GM21381 (cell line): ENCODE measurements at regions not wholly inside any gene's neighbourhood (a gene's known extent, or its start where the extent isn't known, plus 50 kb on each side); places are given as distances from the start of the nearest gene placed in this dataset.

ENCODE experiments used
- ATAC-seq: cut with Tn5 transposase; IDR thresholded peaks from one replicate; pipeline ENCODE4 v1.9.1; 2021; ENCODE audit warnings: mild to moderate bottlenecking, moderate library complexity; ENCODE audit not compliant: unreplicated experiment

DNA sequence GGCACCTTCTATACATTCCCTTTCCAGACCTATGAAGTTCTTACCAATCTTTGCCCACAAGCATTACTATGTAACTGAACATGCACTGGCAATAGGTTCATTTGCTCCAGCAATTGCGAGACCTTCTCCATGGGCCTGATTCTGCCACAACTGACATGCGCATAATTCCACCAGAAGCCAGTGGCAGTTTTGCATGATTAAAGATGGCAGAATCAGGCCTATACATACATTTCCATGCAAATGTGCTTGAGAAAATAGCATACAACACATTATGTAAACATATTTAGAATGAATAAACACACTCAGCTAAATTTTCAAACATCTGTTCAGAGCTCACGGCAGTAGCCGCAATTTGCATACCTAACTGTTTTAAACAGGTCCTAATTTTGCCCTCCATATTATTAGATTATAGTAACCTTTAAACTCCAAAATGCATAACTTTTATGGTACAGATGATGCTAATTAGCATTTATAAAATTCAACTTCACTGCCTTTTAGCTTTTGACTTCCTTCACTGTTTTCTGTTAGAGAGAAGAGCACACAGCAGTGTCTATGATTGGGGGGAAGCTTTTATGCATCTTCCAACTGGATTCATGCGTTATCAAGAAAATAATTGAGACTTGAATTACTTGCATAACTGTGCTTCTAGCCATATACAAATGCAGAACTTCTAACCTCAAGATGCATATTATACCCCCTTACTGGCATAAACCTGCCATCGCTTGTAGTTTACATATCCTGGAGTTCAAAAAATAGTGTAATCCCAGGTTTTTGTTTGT, 155.3 kb upstream of the CDH19 start:
- ATAC-seq: no peak

- ATAC-seq: no peak
Measured at GRCh38 chr18:66757946-66758345, 154.1 kb upstream of the CDH19 start.

GRCh38 chr18:66754335-66754734, 150.4 kb upstream of the CDH19 start:
- no peak for ATAC-seq

DNA sequence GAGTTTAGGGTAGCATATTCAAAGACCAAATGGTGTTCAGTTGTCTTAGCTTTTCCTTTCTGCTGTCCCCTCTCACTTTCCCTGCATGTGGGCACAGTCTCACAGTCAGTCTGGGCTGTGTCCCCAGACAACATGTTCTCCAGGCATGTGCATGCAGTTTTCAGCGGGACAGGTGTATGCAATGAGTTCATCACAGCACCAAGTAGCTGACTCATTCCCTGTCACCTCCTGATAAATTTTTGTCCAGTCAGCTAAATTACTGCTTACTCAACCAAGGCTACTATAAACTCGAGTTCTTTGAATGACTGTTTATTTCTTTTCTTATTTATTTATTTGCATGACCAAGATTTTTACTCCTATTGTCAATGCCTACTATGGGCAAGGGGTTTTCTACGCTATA, 148.8 kb upstream of the CDH19 start:
- ATAC-seq: no peak

GRCh38 chr18:66749481-66750035, 145.7 kb upstream of the CDH19 start:
- no peak for ATAC-seq

DNA sequence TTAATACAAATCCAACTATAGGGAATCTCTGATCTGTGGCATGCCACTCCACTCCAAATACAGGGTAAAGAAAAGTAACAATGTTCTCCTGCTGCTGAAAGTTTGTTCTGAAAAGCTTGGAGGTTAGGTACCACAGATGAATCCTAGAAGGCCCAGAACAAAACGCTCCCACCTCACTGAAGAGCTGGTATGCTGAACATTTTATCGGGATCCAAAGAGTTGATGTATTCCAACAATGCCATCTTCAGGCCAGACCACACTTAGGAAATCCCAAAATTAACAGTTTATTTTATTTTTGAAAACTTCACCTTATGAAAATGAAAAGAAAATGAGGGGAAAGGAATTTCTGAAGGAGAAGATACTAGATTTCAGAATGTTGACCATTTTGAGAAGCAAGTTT, 145.1 kb upstream of the CDH19 start:
- ATAC-seq: no peak

DNA sequence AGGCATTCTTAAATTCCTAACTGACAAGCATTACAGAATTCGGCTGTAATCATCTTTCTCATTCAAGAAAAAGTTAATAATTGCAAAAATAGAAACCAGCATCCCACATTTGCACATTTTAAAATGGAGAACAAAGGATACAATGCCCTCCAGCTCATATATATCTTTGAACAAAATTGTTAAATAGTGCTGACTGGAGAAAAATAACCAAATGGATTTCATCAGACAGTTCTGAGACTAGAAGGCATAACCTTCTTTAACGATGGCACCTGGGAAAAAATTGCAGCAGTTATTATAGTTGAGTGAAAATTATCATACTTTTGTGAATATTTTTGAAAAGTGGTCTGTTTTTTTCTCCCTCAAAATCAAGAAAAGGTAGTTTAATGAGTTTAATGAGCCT, 138.9 kb upstream of the CDH19 start:
- no peak for ATAC-seq

GRCh38 chr18:66735933-66736332, 132.0 kb upstream of the CDH19 start:
- no peak for ATAC-seq

DNA sequence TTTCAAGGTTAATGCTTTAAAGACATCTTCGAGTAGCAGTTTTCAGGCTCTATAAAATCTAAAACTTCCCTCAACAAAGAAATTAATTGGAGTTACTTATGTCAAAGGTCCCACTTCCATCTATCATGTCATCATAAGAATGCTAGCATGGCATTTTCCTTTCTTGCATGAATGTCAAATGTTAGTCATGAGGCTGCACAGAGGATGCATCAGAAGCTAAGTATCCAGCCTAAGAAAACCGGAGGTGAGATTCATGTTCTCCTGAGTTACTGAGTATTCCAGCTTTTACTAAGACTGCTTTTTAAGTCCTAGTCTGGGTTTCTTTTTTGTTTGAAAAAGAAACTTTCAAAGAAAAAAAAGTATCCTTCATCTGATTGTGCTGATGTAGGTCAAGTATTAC, 130.6 kb upstream of the CDH19 start:
- no peak for ATAC-seq

DNA sequence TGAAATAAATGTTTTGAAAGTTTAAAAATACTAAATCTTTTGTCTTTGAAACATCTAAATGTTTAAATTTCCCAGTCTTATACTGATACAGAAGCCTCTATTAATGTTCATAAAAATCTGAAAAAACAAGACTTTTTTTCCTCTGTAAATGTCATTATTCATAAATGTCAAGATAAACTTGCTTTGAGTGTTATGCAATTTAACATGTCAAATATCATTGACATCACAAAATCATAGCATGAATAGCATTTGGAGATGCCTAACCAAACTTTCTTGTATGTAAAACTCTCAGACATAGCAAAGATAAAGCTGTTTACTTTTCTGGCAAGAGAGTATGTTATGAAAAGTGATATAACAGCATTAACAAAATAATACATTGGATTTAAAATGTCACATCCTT, 128.0 kb upstream of the CDH19 start:
- no peak for ATAC-seq

GRCh38 chr18:66729442-66730239, 125.8 kb upstream of the CDH19 start:
- ATAC-seq: no peak

- no peak for ATAC-seq
Measured at GRCh38 chr18:66728951-66729350, 125.1 kb upstream of the CDH19 start.

DNA sequence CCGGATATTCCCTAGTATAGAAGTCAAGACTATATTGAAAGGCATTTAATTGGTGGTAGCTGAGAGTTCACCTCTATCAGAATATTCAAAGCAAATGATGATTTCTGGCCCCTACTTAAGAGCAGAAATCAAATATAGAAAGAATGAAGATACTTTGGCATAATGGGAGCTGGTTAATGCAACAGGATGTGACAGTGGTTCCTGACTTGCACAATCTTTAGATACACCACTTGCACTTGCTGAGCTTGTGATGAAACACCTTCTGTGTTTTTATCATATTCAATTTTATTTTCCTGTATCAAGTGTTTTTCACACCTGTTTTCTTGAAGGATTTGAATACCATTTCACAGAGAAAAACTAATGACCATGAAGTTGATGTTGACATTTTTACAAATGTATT, 124.1 kb upstream of the CDH19 start:
- no peak for ATAC-seq

- no peak for ATAC-seq
Measured at GRCh38 chr18:66724664-66725356, 120.9 kb upstream of the CDH19 start.

- no peak for ATAC-seq
Measured at GRCh38 chr18:66722671-66723070, 118.8 kb upstream of the CDH19 start.

DNA sequence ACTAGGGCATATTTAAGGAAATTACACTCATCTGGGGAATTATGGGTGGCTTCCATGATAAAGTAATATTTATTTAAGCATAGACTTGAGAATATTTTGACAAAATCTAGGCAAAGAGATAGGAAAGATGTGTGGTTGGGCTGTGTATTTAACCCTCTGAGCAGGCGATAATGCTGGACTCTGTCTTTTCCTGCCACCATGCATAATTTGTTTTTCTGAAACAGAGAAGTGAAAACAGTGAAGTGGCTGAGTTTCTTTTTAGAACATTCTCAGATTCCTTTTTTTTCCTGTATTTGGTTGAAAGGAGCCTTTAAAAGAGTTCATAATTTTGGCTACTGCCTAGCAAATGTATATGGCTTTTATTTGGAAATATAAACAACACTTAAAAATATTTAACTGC, 104.8 kb upstream of the CDH19 start:
- ATAC-seq: no peak

- ATAC-seq: no peak
Measured at GRCh38 chr18:66707473-66707872, 103.6 kb upstream of the CDH19 start.

GRCh38 chr18:66695281-66695680, 91.4 kb upstream of the CDH19 start:
- no peak for ATAC-seq

- no peak for ATAC-seq
Measured at GRCh38 chr18:66694852-66695251, 91.0 kb upstream of the CDH19 start.

GRCh38 chr18:66687635-66688034, 83.7 kb upstream of the CDH19 start:
- ATAC-seq: no peak

DNA sequence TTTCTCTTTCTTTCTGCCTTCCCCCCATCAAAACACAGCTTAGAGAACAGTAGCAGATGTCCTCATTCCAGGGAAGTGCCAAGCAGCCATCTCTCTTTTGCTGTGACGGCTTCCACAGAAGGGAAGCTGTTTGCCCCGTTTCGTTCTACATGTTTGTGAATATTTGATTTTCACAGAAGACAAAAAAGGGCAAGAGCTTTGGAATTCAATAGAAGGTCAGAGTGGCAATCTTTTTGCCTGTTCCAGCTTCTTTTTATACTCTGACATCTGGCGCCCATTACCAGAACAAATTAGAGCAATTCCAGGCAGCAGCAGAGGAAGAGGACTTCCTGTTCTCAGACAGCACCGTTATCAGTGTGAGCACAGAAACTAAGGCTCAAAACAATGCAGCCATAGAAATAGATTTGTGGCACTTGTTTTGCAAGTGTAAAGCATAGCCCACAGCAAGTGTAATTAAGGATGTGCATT, 79.0 kb upstream of the CDH19 start:
- ATAC-seq: no peak
